B cell (primary cell): ENCODE measurements at regions not wholly inside any gene's neighbourhood (a gene's known extent, or its start where the extent isn't known, plus 50 kb on each side); places are given as distances from the start of the nearest gene placed in this dataset.

Experiments used
- ATAC-seq: fragments of 200-7000 bp; cut with Tn5 transposase; one replicate; pipeline ENCODE4 v1.10.0; 2021; ENCODE audit warnings: low read depth, mild to moderate bottlenecking, moderate number of reproducible peaks, moderate library complexity
- CTCF ChIA-PET: fragments of 350-600 bp; sonication (Branson Sonifier 250); formaldehyde crosslinking; loops from one replicate; lab custom pipeline; 2021; ENCODE audit warnings: antibody characterized with exemption, inconsistent platforms; lab: Charles Lee
- POLR2A ChIA-PET: fragments of 350-600 bp; sonication (Branson Sonifier 250); formaldehyde crosslinking; loops from one replicate; lab custom pipeline; 2021; ENCODE audit warnings: antibody characterized with exemption; lab: Charles Lee
- DNase-seq: peaks from one replicate; pipeline ENCODE4 v3.0.0; 2013
- H2AFZ ChIP-seq: 2 replicates; pipeline ENCODE4 v1.6.1; 2012; ENCODE audit warnings: mild to moderate bottlenecking, low read depth, low read length; ENCODE audit not compliant: insufficient read depth, poor library complexity, severe bottlenecking
- H3K27ac ChIP-seq, 2 donors: 1 replicate in 1 of 2; 2 replicates in 1 of 2; pipeline ENCODE4 v1.5.1; 2012 to 2013; ENCODE audit warnings: low read length in 2 of 2, mild to moderate bottlenecking in 2 of 2, moderate library complexity in 1 of 2
- H3K27me3 ChIP-seq, 4 experiments: fragments of 200-600 bp in 1 of 4; sonication (generic) in 1 of 4; replicated peaks in 1 of 4; 1 replicate in 2 of 4; 2 replicates in 2 of 4; pipeline versions ENCODE4 v1.6.1 to v1.7.0; 2013 to 2016; ENCODE audit warnings: low read length in 3 of 4, mild to moderate bottlenecking in 2 of 4, mixed read lengths in 1 of 4, moderate library complexity in 1 of 4; ENCODE audit not compliant: insufficient read depth in 4 of 4, control insufficient read depth in 3 of 4; ENCODE audit errors: control extremely low read depth in 1 of 4
- H3K36me3 ChIP-seq, 2 experiments: replicated peaks in 1 of 2; 1 replicate in 1 of 2; 2 replicates in 1 of 2; pipeline versions ENCODE4 v1.6.1 to v1.7.1; 2013; ENCODE audit warnings: low read length in 1 of 2; ENCODE audit not compliant: insufficient read depth in 2 of 2, control insufficient read depth in 1 of 2; ENCODE audit errors: control extremely low read depth in 1 of 2, extremely low read depth in 1 of 2
- H3K4me1 ChIP-seq, 2 donors: fragments of 200-600 bp in 1 of 2; sonication (generic) in 1 of 2; 1 replicate in 1 of 2; 2 replicates in 1 of 2; pipeline versions ENCODE4 v1.5.1 to v1.6.1; 2013 to 2017; ENCODE audit warnings: low read length in 2 of 2; ENCODE audit not compliant: control insufficient read depth in 2 of 2, insufficient read depth in 2 of 2
- H3K4me2 ChIP-seq: replicated peaks from 2 replicates; pipeline ENCODE3; 2012; ENCODE audit warnings: mild to moderate bottlenecking, low read depth, low read length; ENCODE audit not compliant: poor library complexity, severe bottlenecking
- H3K4me3 ChIP-seq, 5 experiments: fragments of 200-600 bp in 1 of 5; sonication (generic) in 1 of 5; 1 replicate in 3 of 5; 2 replicates in 2 of 5; pipeline versions ENCODE4 v1.5.1 to v1.7.0; 2011 to 2016; ENCODE audit warnings: low read length in 4 of 5, mild to moderate bottlenecking in 4 of 5, low read depth in 2 of 5, control low read depth in 1 of 5, moderate library complexity in 1 of 5; ENCODE audit not compliant: insufficient read depth in 1 of 5; ENCODE audit errors: control extremely low read depth in 1 of 5, extremely low read depth in 1 of 5
- H3K79me2 ChIP-seq: fragments of 200-600 bp; sonication (generic); one replicate; pipeline ENCODE4 v1.6.0; 2016; ENCODE audit warnings: low read length; ENCODE audit not compliant: control insufficient read depth, insufficient read depth
- H3K9ac ChIP-seq: fragments of 200-600 bp; sonication (generic); 2 replicates; pipeline ENCODE4 v1.6.1; 2017; ENCODE audit warnings: mild to moderate bottlenecking, low read length, moderate library complexity
- H3K9me3 ChIP-seq, 3 donors: one replicate each; pipeline versions ENCODE4 v1.6.1 to v1.7.1; 2013; ENCODE audit warnings: low read length in 2 of 3; ENCODE audit not compliant: control insufficient read depth in 2 of 3, insufficient read depth in 1 of 3; ENCODE audit errors: control extremely low read depth in 1 of 3
- H4K20me1 ChIP-seq: 2 replicates; pipeline ENCODE4 v1.6.0; 2012; ENCODE audit warnings: mild to moderate bottlenecking, low read length; ENCODE audit not compliant: insufficient read depth, control insufficient read depth, poor library complexity, severe bottlenecking
- H3K27ac Mint-ChIP-seq: one replicate; pipeline ENCODE4 v1.8.0; 2021; ENCODE audit warnings: mixed read lengths
- H3K27me3 Mint-ChIP-seq: one replicate; pipeline ENCODE4 v1.8.0; 2021; ENCODE audit warnings: mixed read lengths
- H3K4me1 Mint-ChIP-seq: one replicate; pipeline ENCODE4 v1.8.0; 2021; ENCODE audit warnings: mixed read lengths
- H3K4me3 Mint-ChIP-seq: one replicate; pipeline ENCODE4 v1.8.0; 2021; ENCODE audit warnings: mixed read lengths
- H3K9me3 Mint-ChIP-seq: one replicate; pipeline ENCODE4 v1.8.0; 2022; ENCODE audit warnings: mixed read lengths; ENCODE audit not compliant: insufficient read depth
- EZH2 ChIP-seq: IDR thresholded peaks from 2 replicates; pipeline ENCODE4 v1.6.1; 2012; ENCODE audit warnings: borderline replicate concordance, low read depth, mild to moderate bottlenecking, moderate library complexity, low read length; ENCODE audit not compliant: insufficient read depth, poor library complexity, severe bottlenecking
- WGBS: methylation state at CpG from one replicate; pipeline ENCODE4 v1.1.5; 2013; ENCODE audit warnings: missing lambda C conversion rate; ENCODE audit not compliant: insufficient coverage; 5-methylcytosine and 5-hydroxymethylcytosine counted together
- intact Hi-C: fragments of 100-400 bp; cut with micrococcal nuclease; formaldehyde crosslinking; loops from one replicate; pipeline ENCODE4 v1.10.0; 2022
- TF ChIP-seq, protein P1 (sequence below): fragments of 200-600 bp; IDR thresholded peaks from one replicate; pipeline ENCODE4 v1.8.0; 2022; ENCODE audit warnings: antibody characterized with exemption, mild to moderate bottlenecking

DNA sequence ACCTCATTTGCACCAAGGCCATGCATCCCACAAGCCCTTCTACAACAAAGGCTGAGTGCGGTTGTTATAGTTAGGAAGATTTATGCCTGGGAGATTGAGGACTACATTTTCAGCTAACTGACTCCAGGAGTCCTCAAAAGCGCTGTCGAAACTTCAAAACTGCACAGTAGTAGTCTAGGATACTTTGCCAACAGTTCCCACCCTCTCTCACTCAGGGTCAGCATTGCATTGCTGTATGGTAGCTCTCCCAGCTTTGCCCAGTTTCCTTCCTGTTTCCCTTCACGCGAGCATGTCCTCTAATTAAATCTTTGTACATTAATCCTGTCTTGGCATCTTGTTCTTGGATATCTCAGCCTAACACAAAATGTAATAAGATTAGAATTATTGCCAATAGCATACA lies 420.6 kb upstream of the UBE2E3 start:
- Mint-ChIP-seq H3K9me3 (no peaks in the 10 kb centered on the region), H3K27ac (no peak overlapping the region), H3K4me1 (peaks cover 2% of the 10 kb centered on the region), H3K4me3 (no peak overlapping the region), H3K27me3 (peaks cover 6% of the 10 kb centered on the region)
- H3K27ac ChIP-seq: no peak overlapping the region
- ATAC-seq (no peak), DNase-seq (no peak)
- no peaks in the 10 kb centered on the region for H3K4me1 ChIP-seq
- H4K20me1 ChIP-seq: no peaks in the 10 kb centered on the region
- no peak overlapping the region for H3K4me2 ChIP-seq
- H3K27me3 ChIP-seq: no peaks in the 10 kb centered on the region
- 15% methylated on average over 2 of the region's 5 CpGs for WGBS
- TF ChIP-seq, protein P1, sequence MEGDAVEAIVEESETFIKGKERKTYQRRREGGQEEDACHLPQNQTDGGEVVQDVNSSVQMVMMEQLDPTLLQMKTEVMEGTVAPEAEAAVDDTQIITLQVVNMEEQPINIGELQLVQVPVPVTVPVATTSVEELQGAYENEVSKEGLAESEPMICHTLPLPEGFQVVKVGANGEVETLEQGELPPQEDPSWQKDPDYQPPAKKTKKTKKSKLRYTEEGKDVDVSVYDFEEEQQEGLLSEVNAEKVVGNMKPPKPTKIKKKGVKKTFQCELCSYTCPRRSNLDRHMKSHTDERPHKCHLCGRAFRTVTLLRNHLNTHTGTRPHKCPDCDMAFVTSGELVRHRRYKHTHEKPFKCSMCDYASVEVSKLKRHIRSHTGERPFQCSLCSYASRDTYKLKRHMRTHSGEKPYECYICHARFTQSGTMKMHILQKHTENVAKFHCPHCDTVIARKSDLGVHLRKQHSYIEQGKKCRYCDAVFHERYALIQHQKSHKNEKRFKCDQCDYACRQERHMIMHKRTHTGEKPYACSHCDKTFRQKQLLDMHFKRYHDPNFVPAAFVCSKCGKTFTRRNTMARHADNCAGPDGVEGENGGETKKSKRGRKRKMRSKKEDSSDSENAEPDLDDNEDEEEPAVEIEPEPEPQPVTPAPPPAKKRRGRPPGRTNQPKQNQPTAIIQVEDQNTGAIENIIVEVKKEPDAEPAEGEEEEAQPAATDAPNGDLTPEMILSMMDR: no peak
- no peak for TF ChIP-seq EZH2
- ChIA-PET CTCF (no interaction called here), POLR2A (no interaction called here)
- H3K79me2 ChIP-seq: no peaks in the 10 kb centered on the region
- no peak overlapping the region for H3K4me3 ChIP-seq
- no peaks in the 10 kb centered on the region for H3K36me3 ChIP-seq
- peaks cover 0 to 10% (median 0%) of the 10 kb centered on the region in 3 donors for H3K9me3 ChIP-seq
- no peak overlapping the region for H2AFZ ChIP-seq
- H3K9ac ChIP-seq: no peak overlapping the region
- intact Hi-C loops: no loop called here

DNA sequence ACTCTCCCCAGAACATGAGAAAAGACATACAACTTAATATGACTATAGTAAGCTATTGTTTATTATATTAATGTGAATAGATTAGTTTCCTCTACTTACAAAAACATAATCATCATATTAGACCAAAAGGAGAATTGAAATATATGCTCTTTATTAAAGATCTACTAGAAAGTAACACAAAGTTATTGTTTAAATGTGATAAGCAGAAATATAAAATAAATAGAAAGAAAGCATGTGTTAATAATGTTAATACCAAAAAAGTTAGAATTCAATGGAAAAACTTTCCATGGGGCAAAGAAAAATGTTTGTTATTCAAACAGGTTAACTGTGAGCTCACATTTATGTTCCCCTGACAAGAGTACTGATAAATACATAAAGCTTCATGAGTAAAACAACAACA lies 421.4 kb upstream of the UBE2E3 start:
- Histone ChIP-seq H3K4me1 (no peaks in the 10 kb centered on the region), H3K27ac (no peak overlapping the region), H3K79me2 (no peaks in the 10 kb centered on the region), H3K9me3 (peaks cover 0 to 10% (median 0%) of the 10 kb centered on the region in 3 donors), H3K36me3 (no peaks in the 10 kb centered on the region), H3K4me3 (no peak overlapping the region), H3K4me2 (no peak overlapping the region), H3K9ac (no peak overlapping the region), H3K27me3 (no peaks in the 10 kb centered on the region), H4K20me1 (no peaks in the 10 kb centered on the region), H2AFZ (no peak overlapping the region)
- Mint-ChIP-seq H3K9me3 (no peaks in the 10 kb centered on the region), H3K4me3 (no peak overlapping the region), H3K4me1 (peaks cover 2% of the 10 kb centered on the region), H3K27me3 (peaks cover 6% of the 10 kb centered on the region), H3K27ac (no peak overlapping the region)
- DNase-seq (no peak), ATAC-seq (no peak)
- CTCF ChIA-PET: no interaction called here
- intact Hi-C loops: no loop called here
- POLR2A ChIA-PET: no interaction called here
- no peak for TF ChIP-seq EZH2
- TF ChIP-seq, protein P1: no peak
